ENCODE measurements at regions not wholly inside any gene's neighbourhood (a gene's known extent, or its start where the extent isn't known, plus 50 kb on each side); places are given as distances from the start of the nearest gene placed in this dataset.
"Not testable (repeated sequence)": the region's sequence is repeated elsewhere in the genome, so short reads cannot be mapped to it uniquely, and the experiment has no call there.

DNA sequence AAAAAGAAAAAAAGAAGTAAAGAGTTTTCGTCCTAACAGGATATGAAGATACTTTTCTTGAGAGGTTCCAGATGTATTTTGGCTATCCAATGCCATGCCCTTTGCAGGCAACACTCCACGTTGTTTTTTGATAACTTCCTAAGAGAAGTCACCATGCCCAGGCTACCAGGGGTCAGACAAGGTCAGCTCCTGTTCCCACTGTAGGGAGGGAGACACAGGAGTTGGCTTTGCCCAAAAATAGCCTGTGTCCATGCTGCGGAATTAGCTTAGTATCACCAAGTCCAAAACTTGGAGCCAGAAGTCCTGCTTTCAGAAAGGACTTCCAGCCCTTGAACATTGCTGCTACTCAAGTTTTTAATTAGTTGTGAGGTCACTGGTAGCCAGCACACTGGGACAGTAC, 62.1 kb upstream of the NRIP1 start:
- 51% methylated on average over 3 of the region's 3 CpGs for WGBS
- Histone ChIP-seq H3K36me3 (no peaks in the 10 kb centered on the region), H3K27ac (replicated peaks in 1 of 4) (no peak overlapping the region), H3K9me3 (no peaks in the 10 kb centered on the region), H3K4me3 (no peak overlapping the region), H3K4me1 (peaks cover 0 to 10% (median 6%) of the 10 kb centered on the region in 4 donors), H3K27me3 (no peaks in the 10 kb centered on the region)
- no peak for DNase-seq (ENCODE audit: extremely low spot score)
- TF ChIP-seq, protein P1, sequence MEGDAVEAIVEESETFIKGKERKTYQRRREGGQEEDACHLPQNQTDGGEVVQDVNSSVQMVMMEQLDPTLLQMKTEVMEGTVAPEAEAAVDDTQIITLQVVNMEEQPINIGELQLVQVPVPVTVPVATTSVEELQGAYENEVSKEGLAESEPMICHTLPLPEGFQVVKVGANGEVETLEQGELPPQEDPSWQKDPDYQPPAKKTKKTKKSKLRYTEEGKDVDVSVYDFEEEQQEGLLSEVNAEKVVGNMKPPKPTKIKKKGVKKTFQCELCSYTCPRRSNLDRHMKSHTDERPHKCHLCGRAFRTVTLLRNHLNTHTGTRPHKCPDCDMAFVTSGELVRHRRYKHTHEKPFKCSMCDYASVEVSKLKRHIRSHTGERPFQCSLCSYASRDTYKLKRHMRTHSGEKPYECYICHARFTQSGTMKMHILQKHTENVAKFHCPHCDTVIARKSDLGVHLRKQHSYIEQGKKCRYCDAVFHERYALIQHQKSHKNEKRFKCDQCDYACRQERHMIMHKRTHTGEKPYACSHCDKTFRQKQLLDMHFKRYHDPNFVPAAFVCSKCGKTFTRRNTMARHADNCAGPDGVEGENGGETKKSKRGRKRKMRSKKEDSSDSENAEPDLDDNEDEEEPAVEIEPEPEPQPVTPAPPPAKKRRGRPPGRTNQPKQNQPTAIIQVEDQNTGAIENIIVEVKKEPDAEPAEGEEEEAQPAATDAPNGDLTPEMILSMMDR (IDR thresholded peaks at IDR 0.05): no peak
- TF ChIP-seq POLR2AphosphoS5 (IDR thresholded peaks at IDR 0.05): no peak
- no peak for TF ChIP-seq EP300 (IDR thresholded peaks at IDR 0.05)
- no peak for TF ChIP-seq POLR2A (IDR thresholded peaks at IDR 0.05; ENCODE audit: low read depth)
- intact Hi-C loops (cut with DNase I): no loop called here

DNA sequence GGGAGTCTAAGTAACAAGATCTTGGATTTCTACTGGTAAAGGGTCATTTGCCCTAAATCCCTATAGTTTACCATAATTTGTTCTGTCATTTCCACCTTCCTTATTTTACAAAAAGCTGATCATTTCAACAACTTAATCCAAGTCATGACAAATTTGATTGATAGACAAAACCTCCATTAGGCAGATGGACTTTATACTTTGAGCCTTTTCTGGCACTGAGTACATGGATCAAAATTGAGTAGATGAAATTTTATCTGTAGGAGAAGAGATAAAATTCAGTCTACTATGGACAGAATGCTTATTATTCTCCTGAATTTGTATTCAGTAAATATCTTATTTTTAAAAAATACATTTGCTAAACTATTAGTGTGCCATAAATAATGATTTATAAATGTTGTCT, 62.6 kb upstream of the NRIP1 start:
- Histone ChIP-seq H3K9me3 (no peaks in the 10 kb centered on the region), H3K27me3 (no peaks in the 10 kb centered on the region), H3K4me3 (no peak overlapping the region), H3K36me3 (no peaks in the 10 kb centered on the region), H3K27ac (replicated peaks in 1 of 4) (no peak overlapping the region), H3K4me1 (peaks cover 0 to 6% (median 2%) of the 10 kb centered on the region in 4 donors)
- DNase-seq (ENCODE audit: extremely low spot score): no peak
- TF ChIP-seq, protein P1 (IDR thresholded peaks at IDR 0.05): no peak
- TF ChIP-seq EP300 (IDR thresholded peaks at IDR 0.05) (no peak), POLR2A (IDR thresholded peaks at IDR 0.05; ENCODE audit: low read depth) (no peak), POLR2AphosphoS5 (IDR thresholded peaks at IDR 0.05) (no peak)
- intact Hi-C loops (cut with DNase I): no loop called here

DNA sequence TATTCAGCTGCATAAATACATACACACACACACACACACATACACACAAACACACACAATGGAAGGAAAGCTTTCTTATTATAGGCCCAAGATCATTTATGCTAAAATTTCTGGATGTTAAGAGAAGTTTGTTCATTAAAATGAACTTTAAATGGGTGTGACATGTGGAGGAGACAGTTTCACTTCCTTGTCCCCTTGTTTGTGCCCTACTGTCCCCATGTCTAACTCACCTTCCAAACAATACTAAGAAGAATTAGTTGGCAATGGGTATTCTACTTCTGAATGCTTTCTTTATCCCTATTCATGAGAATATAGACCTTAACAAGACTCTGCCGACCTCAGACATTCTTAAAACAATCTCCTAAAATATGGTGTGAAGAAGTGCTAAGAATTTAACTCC, 63.5 kb upstream of the NRIP1 start:
- H3K27ac ChIP-seq (replicated peaks in 1 of 4): no peak overlapping the region
- no peaks in the 10 kb centered on the region for H3K27me3 ChIP-seq
- intact Hi-C loops (cut with DNase I): no loop called here
- no peak overlapping the region for H3K4me3 ChIP-seq
- WGBS: 59% methylated on average over 1 of the region's 1 CpG
- H3K9me3 ChIP-seq: no peaks in the 10 kb centered on the region
- no peaks in the 10 kb centered on the region for H3K36me3 ChIP-seq
- no peak for TF ChIP-seq EP300 (IDR thresholded peaks at IDR 0.05)
- TF ChIP-seq POLR2AphosphoS5 (IDR thresholded peaks at IDR 0.05): no peak
- TF ChIP-seq POLR2A (IDR thresholded peaks at IDR 0.05; ENCODE audit: low read depth): no peak
- TF ChIP-seq, protein P1 (IDR thresholded peaks at IDR 0.05): no peak
- no peak for DNase-seq (ENCODE audit: extremely low spot score)
- peaks cover 0 to 6% (median 1%) of the 10 kb centered on the region in 4 donors for H3K4me1 ChIP-seq

DNA sequence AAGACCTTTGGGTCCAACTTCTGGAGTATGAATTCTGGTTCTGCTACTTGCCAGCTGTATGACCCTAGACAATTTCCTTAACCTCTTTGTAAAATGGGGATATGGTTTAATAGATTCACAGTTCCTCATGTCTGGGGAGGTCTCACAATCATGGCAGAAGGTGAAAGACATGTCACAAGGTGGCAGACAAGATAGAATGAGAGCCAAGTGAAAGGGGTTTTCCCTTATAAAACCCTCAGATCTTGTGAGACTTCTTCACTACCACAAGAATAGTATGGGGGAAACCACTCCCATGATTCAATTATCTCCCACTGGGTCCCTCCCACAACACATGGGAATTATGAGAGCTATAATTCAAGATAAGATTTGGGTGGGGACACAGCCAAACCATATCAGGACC, 63.9 kb upstream of the NRIP1 start:
- H3K27ac ChIP-seq (replicated peaks in 1 of 4); H3K27me3 ChIP-seq; H3K9me3 ChIP-seq; H3K4me3 ChIP-seq; intact Hi-C loops (cut with DNase I); H3K36me3 ChIP-seq; H3K4me1 ChIP-seq; DNase-seq (ENCODE audit: extremely low spot score): not testable (repeated sequence)

DNA sequence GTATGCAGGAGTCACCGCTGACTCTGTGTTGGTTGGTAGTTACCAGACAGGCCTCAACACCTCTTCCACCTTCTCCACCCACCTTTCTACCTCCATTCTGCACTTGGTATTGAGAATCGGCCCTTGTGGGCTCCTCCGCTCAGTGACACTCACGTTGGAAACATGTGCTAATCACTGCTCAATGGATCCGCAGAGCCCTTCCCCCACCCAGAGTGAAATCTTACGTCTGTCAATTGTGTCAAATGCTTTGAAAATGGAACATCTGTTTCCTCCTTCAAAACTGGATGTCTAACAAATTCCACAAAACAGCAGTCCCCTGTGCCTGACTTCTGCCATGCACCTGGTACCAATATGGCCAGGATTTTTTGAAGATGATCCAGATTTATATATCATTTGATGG, 65.5 kb upstream of the NRIP1 start:
- Histone ChIP-seq H3K36me3 (no peaks in the 10 kb centered on the region), H3K4me1 (peaks cover 0 to 6% (median 3%) of the 10 kb centered on the region in 4 donors), H3K9me3 (no peaks in the 10 kb centered on the region), H3K27me3 (no peaks in the 10 kb centered on the region), H3K4me3 (no peak overlapping the region), H3K27ac (replicated peaks in 1 of 4) (no peak overlapping the region)
- TF ChIP-seq POLR2AphosphoS5 (IDR thresholded peaks at IDR 0.05) (no peak), EP300 (IDR thresholded peaks at IDR 0.05) (no peak), POLR2A (IDR thresholded peaks at IDR 0.05; ENCODE audit: low read depth) (no peak)
- no peak for DNase-seq (ENCODE audit: extremely low spot score)
- intact Hi-C loops (cut with DNase I): no loop called here
- 73% methylated on average over 6 of the region's 6 CpGs for WGBS

DNA sequence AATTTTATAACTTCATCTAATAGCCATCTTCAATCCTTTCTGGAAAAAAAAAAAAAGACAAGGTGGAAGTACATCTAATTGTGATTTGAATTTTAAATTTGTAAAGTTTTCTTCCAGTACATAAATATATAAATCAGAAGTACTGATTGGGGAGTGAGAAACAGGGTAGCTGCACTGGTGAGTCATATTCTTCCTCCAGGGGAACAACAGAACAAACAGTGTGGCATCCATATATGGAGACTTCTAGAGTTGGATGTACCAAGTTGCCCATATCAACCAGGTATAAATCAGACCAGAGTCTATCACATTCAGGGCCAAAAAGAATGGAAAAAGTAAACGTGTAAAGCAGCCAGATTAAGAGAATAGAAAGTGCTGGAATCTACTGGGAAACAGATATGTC, 66.0 kb upstream of the NRIP1 start:
- Histone ChIP-seq H3K27me3 (no peaks in the 10 kb centered on the region), H3K27ac (replicated peaks in 1 of 4) (no peak overlapping the region), H3K4me1 (peaks cover 0 to 6% (median 3%) of the 10 kb centered on the region in 4 donors), H3K4me3 (no peak overlapping the region), H3K36me3 (no peaks in the 10 kb centered on the region), H3K9me3 (no peaks in the 10 kb centered on the region)
- WGBS: 39% methylated on average over 1 of the region's 1 CpG
- intact Hi-C loops (cut with DNase I): no loop called here
- DNase-seq (ENCODE audit: extremely low spot score): no peak
- no peak for TF ChIP-seq EP300 (IDR thresholded peaks at IDR 0.05)
- TF ChIP-seq, protein P1 (IDR thresholded peaks at IDR 0.05): no peak
- TF ChIP-seq POLR2A (IDR thresholded peaks at IDR 0.05; ENCODE audit: low read depth): no peak

All from esophagus muscularis mucosa (tissue), 4 donors.